ENCODE measurements at regions not wholly inside any gene's neighbourhood (a gene's known extent, or its start where the extent isn't known, plus 50 kb on each side); places are given as distances from the start of the nearest gene placed in this dataset.
A peak's percentile ranks its signal among the peaks of the same experiment; 100 is the strongest.

GRCh38 chr6:132058975-132059374, 107.8 kb upstream of the CCN2 start:
- DNase-seq (ENCODE audit: low read depth), result peak; percentile 40
- TF ChIP-seq CTCF (IDR thresholded peaks at IDR 0.05; ENCODE audit: insufficient read depth, low read length), result no peak
- no peak overlapping the region for H3K4me3 ChIP-seq (ENCODE audit: low read depth, low read length)

- peak; percentile 62 for DNase-seq (ENCODE audit: low read depth)
- no peak overlapping the region for H3K4me3 ChIP-seq (ENCODE audit: low read depth, low read length)
- TF ChIP-seq CTCF (IDR thresholded peaks at IDR 0.05; ENCODE audit: insufficient read depth, low read length), result no peak
These were observed 103.4 kb upstream of the CCN2 start for GRCh38 chr6:132054525-132054924.

GRCh38 chr6:132053511-132053910, 102.3 kb upstream of the CCN2 start:
- H3K4me3 ChIP-seq (ENCODE audit: low read depth, low read length), result no peak overlapping the region
- TF ChIP-seq CTCF (IDR thresholded peaks at IDR 0.05; ENCODE audit: insufficient read depth, low read length), result no peak
- peak; percentile 81 for DNase-seq (ENCODE audit: low read depth)

- no peak for TF ChIP-seq CTCF (IDR thresholded peaks at IDR 0.05; ENCODE audit: insufficient read depth, low read length)
- DNase-seq (ENCODE audit: low read depth), result peak; percentile 69
- no peak overlapping the region for H3K4me3 ChIP-seq (ENCODE audit: low read depth, low read length)
These were observed 100.9 kb upstream of the CCN2 start for GRCh38 chr6:132052096-132052495.

GRCh38 chr6:132045877-132046276, 94.7 kb upstream of the CCN2 start:
- no peak for TF ChIP-seq CTCF (IDR thresholded peaks at IDR 0.05; ENCODE audit: insufficient read depth, low read length)

DNA sequence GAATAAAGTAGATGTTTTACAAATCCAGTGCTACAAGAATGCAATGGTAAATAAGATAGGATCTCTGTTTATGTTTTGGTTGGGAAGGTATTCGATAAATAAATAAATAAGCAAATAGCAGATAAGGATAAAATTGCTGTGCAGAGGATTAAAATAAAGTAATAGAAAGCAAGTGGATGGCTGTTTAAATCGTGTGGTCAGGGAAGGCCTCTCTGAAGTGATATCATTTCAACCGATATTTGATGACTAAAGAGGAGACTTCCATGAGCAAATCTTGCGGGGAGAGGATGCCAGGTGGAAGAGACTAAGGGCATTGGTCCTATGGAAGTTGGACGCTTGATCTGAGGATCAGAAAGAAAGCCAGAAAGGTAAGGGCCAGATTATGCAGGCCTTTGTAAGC, 92.0 kb upstream of the CCN2 start:
- TF ChIP-seq CTCF (IDR thresholded peaks at IDR 0.05; ENCODE audit: insufficient read depth, low read length), result no peak
- no peak for DNase-seq (ENCODE audit: low read depth)
- H3K4me3 ChIP-seq (ENCODE audit: low read depth, low read length), result no peak overlapping the region

More at GRCh38 chr6:132045877-132046276, 94.7 kb upstream of the CCN2 start:
- DNase-seq (ENCODE audit: low read depth), result no peak
- H3K4me3 ChIP-seq (ENCODE audit: low read depth, low read length), result no peak overlapping the region

DNA sequence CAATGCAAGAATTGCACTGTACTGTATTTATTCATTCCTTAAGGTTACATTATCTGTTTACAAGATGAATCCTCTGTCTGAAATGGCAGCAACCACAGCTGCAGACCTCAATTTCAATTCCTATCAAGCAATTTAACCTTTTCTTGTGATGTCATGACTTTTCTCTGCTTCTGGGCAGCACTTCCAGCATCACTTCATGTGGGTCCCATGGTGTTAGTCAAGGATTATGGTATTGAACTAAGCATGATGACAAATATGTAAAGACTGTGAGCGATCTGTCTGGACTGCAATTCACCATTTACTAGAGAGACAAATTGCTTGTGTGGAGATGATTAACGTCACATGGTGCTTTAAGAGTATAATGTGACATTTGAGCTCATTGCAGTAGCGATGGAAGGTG, 90.5 kb upstream of the CCN2 start:
- no peak for DNase-seq (ENCODE audit: low read depth)
- no peak overlapping the region for H3K4me3 ChIP-seq (ENCODE audit: low read depth, low read length)
- TF ChIP-seq CTCF (IDR thresholded peaks at IDR 0.05; ENCODE audit: insufficient read depth, low read length), result no peak
